ENCODE measurements at regions not wholly inside any gene's neighbourhood (a gene's known extent, or its start where the extent isn't known, plus 50 kb on each side); places are given as distances from the start of the nearest gene placed in this dataset.

- TF ChIP-seq CTCF (IDR thresholded peaks at IDR 0.05; ENCODE audit: borderline replicate concordance, extremely low read depth, low read length, poor library complexity, severe bottlenecking) (no peak), EZH2 (IDR thresholded peaks at IDR 0.05; ENCODE audit: borderline replicate concordance, low read depth, low read length, severe bottlenecking) (no peak)
Observed at GRCh38 chr20:48066246-48066645, 281.0 kb upstream of the SULF2 start.
